Endothelial cell of hepatic sinusoid (primary cell): ENCODE measurements at regions not wholly inside any gene's neighbourhood (a gene's known extent, or its start where the extent isn't known, plus 50 kb on each side); places are given as distances from the start of the nearest gene placed in this dataset.

Experiments
- in situ Hi-C: cut with HindIII; loops from 2 replicates; pipeline ENCODE4 v1.10.0; 2017; ENCODE audit warnings: low sequenced_read_pairs

GRCh38 chr11:15615398-15616096 is 500.8 kb downstream of the INSC start:
- in situ Hi-C loops = no loop called here

GRCh38 chr11:15616130-15617105 is 501.7 kb downstream of the INSC start:
- in situ Hi-C loops = no loop called here

GRCh38 chr11:15617126-15617525 is 502.4 kb downstream of the INSC start:
- in situ Hi-C loops = no loop called here

- in situ Hi-C loops = no loop called here
Observed at GRCh38 chr11:15618583-15619032, 503.9 kb downstream of the INSC start.

GRCh38 chr11:15621565-15621964 is 506.8 kb downstream of the INSC start:
- in situ Hi-C loops = no loop called here

- in situ Hi-C loops = no loop called here
Observed at GRCh38 chr11:15622231-15622890, 507.6 kb downstream of the INSC start.

GRCh38 chr11:15624701-15625100 is 510.0 kb downstream of the INSC start:
- in situ Hi-C loops = no loop called here

- in situ Hi-C loops = no loop called here
Observed at GRCh38 chr11:15625691-15626090, 511.0 kb downstream of the INSC start.

- in situ Hi-C loops = no loop called here
Observed at GRCh38 chr11:15627560-15627959, 512.8 kb downstream of the INSC start.

GRCh38 chr11:15629690-15630321 is 515.1 kb downstream of the INSC start:
- in situ Hi-C loops = no loop called here

- in situ Hi-C loops = no loop called here
Observed at GRCh38 chr11:15630896-15631295, 516.2 kb downstream of the INSC start.

GRCh38 chr11:15635521-15635920 is 520.8 kb downstream of the INSC start:
- in situ Hi-C loops = no loop called here

GRCh38 chr11:15636521-15637089 is 521.9 kb downstream of the INSC start:
- in situ Hi-C loops = no loop called here

- in situ Hi-C loops = no loop called here
Observed at GRCh38 chr11:15638386-15638787, 523.7 kb downstream of the INSC start.

GRCh38 chr11:15640318-15640717 is 525.6 kb downstream of the INSC start:
- in situ Hi-C loops = no loop called here

GRCh38 chr11:15641271-15642045 is 526.7 kb downstream of the INSC start:
- in situ Hi-C loops = no loop called here

GRCh38 chr11:15645201-15645600 is 530.5 kb downstream of the INSC start:
- in situ Hi-C loops = no loop called here

- in situ Hi-C loops = no loop called here
Observed at GRCh38 chr11:15649371-15650104, 534.8 kb downstream of the INSC start.
